Neural progenitor cell (in vitro differentiated cells): ENCODE measurements at regions not wholly inside any gene's neighbourhood (a gene's known extent, or its start where the extent isn't known, plus 50 kb on each side); places are given as distances from the start of the nearest gene placed in this dataset.
A peak's percentile ranks its signal among the peaks of the same experiment; 100 is the strongest.

Experiments
- DNase-seq: peaks from one replicate; pipeline ENCODE4 v3.0.0-alpha.2; 2016; ENCODE audit warnings: low spot score
- H2AFZ ChIP-seq: fragments of 200-600 bp; sonication (generic); replicated peaks from 2 replicates; pipeline ENCODE4 v1.6.1; 2016; ENCODE audit warnings: antibody characterized with exemption
- H3F3A ChIP-seq: fragments of 200-600 bp; sonication (generic); 2 replicates; pipeline ENCODE4 v1.6.1; 2016; ENCODE audit warnings: antibody characterized with exemption, low read depth
- H3K27ac ChIP-seq: fragments of 200-600 bp; sonication (generic); 2 replicates; pipeline ENCODE4 v1.5.1; 2016; ENCODE audit warnings: mild to moderate bottlenecking
- H3K27me3 ChIP-seq: fragments of 200-600 bp; sonication (generic); 2 replicates; pipeline ENCODE4 v1.6.1; 2016; ENCODE audit warnings: mild to moderate bottlenecking, moderate library complexity
- H3K36me3 ChIP-seq: fragments of 200-600 bp; sonication (generic); 2 replicates; pipeline ENCODE4 v1.5.1; 2016
- H3K4me1 ChIP-seq: fragments of 200-600 bp; sonication (generic); 2 replicates; pipeline ENCODE4 v1.6.1; 2016; ENCODE audit warnings: mixed run types
- H3K4me2 ChIP-seq: fragments of 200-600 bp; sonication (generic); 2 replicates; pipeline ENCODE4 v1.6.1; 2016
- H3K4me3 ChIP-seq: fragments of 200-600 bp; sonication (generic); 2 replicates; pipeline ENCODE4 v1.5.1; 2016
- H3K79me2 ChIP-seq: fragments of 200-600 bp; sonication (generic); 2 replicates; pipeline ENCODE4 v1.6.1; 2016; ENCODE audit warnings: low read depth
- H3K9ac ChIP-seq: fragments of 200-600 bp; sonication (generic); 2 replicates; pipeline ENCODE4 v1.6.1; 2016
- H3K9me3 ChIP-seq: fragments of 200-600 bp; sonication (generic); 2 replicates; pipeline ENCODE4 v1.5.1; 2016; ENCODE audit warnings: low read depth
- H4K20me1 ChIP-seq: fragments of 200-600 bp; sonication (generic); 2 replicates; pipeline ENCODE4 v1.6.1; 2016; ENCODE audit warnings: low read depth
- H3K27ac Mint-ChIP-seq: 3 replicates; pipeline ENCODE4 v1.8.0; 2021; ENCODE audit warnings: mixed read lengths
- H3K27me3 Mint-ChIP-seq: 2 replicates; pipeline ENCODE4 v1.8.0; 2022; ENCODE audit warnings: low read depth, mild to moderate bottlenecking, inconsistent platforms, moderate library complexity, mixed read lengths; ENCODE audit not compliant: insufficient read depth
- H3K36me3 Mint-ChIP-seq: 3 replicates; pipeline ENCODE4 v1.8.0; 2021; ENCODE audit warnings: mixed read lengths
- H3K4me1 Mint-ChIP-seq: 3 replicates; pipeline ENCODE4 v1.8.0; 2021; ENCODE audit warnings: mixed read lengths
- H3K4me3 Mint-ChIP-seq: 3 replicates; pipeline ENCODE4 v1.8.0; 2021; ENCODE audit warnings: mild to moderate bottlenecking, moderate library complexity, mixed read lengths
- H3K9me3 Mint-ChIP-seq: 3 replicates; pipeline ENCODE4 v1.8.0; 2020; ENCODE audit warnings: mixed read lengths
- CTCF ChIP-seq: fragments of 200-600 bp; sonication (generic); IDR thresholded peaks from 2 replicates; pipeline ENCODE4 v1.5.1; 2017; ENCODE audit warnings: antibody characterized with exemption, mild to moderate bottlenecking
- EZH2 ChIP-seq: fragments of 200-600 bp; sonication (generic); IDR thresholded peaks from 2 replicates; pipeline ENCODE4 v1.6.1; 2017; ENCODE audit warnings: antibody characterized with exemption, mild to moderate bottlenecking, moderate library complexity
- EZH2phosphoT487 ChIP-seq: fragments of 200-600 bp; sonication (generic); IDR thresholded peaks from 2 replicates; pipeline ENCODE4 v1.6.1; 2017; ENCODE audit warnings: antibody characterized with exemption

DNA sequence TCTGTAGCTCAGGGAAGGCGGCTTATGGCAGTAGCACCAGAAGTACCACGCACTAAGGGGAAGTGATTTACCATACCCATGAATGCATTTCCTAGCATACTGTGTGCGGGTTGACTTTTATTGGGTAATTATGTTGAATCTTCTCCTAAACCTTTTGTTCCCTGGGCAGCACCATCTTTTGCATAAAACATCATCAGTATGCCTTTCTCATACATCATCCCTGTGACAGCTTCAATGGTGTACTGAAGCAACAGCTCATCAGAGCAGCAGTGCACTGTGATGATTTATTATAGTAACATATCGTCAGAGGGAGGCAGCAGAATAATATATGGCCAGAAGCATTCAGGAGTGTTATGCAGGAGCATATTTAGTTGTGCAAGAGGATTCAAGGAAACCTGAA is 204.9 kb downstream of the CDH7 start:
- TF ChIP-seq EZH2: no peak
- no peak for TF ChIP-seq EZH2phosphoT487
- DNase-seq: no peak
- no peak overlapping the region for H3K27ac ChIP-seq
- no peak overlapping the region for H2AFZ ChIP-seq
- no peaks in the 10 kb centered on the region for H3K36me3 ChIP-seq
- H3K4me1 ChIP-seq: no peaks in the 10 kb centered on the region
- H3K9me3 ChIP-seq: no peaks in the 10 kb centered on the region
- H3K4me3 ChIP-seq: no peak overlapping the region
- no peaks in the 10 kb centered on the region for H3K27me3 ChIP-seq
- no peaks in the 10 kb centered on the region for H3K79me2 ChIP-seq
- Mint-ChIP-seq H3K36me3 (no peaks in the 10 kb centered on the region), H3K9me3 (no peaks in the 10 kb centered on the region), H3K27ac (no peak overlapping the region), H3K27me3 (no peaks in the 10 kb centered on the region), H3K4me1 (no peaks in the 10 kb centered on the region), H3K4me3 (no peak overlapping the region)
- no peak overlapping the region for H3K4me2 ChIP-seq
- no peaks in the 10 kb centered on the region for H4K20me1 ChIP-seq
- H3K9ac ChIP-seq: no peak overlapping the region
- no peaks in the 10 kb centered on the region for H3F3A ChIP-seq

GRCh38 chr18:65954372-65954771 is 203.6 kb downstream of the CDH7 start:
- DNase-seq: no peak
- TF ChIP-seq EZH2phosphoT487 (no peak), EZH2 (no peak), CTCF (no peak)

GRCh38 chr18:65946777-65947176 is 196.0 kb downstream of the CDH7 start:
- Mint-ChIP-seq H3K27me3 (no peaks in the 10 kb centered on the region), H3K36me3 (no peaks in the 10 kb centered on the region), H3K9me3 (no peaks in the 10 kb centered on the region), H3K4me3 (no peak overlapping the region), H3K27ac (no peak overlapping the region), H3K4me1 (peaks cover 3% of the 10 kb centered on the region)
- no peak overlapping the region for H3K4me2 ChIP-seq
- H3K4me1 ChIP-seq: no peaks in the 10 kb centered on the region
- no peak overlapping the region for H2AFZ ChIP-seq
- H3K27ac ChIP-seq: no peak overlapping the region
- H3K79me2 ChIP-seq: no peaks in the 10 kb centered on the region
- H3K4me3 ChIP-seq: no peak overlapping the region
- H3K27me3 ChIP-seq: no peaks in the 10 kb centered on the region
- H4K20me1 ChIP-seq: no peaks in the 10 kb centered on the region
- no peaks in the 10 kb centered on the region for H3K9me3 ChIP-seq
- H3K36me3 ChIP-seq: no peaks in the 10 kb centered on the region
- no peak for TF ChIP-seq CTCF
- no peak for TF ChIP-seq EZH2phosphoT487
- TF ChIP-seq EZH2: no peak
- no peak overlapping the region for H3K9ac ChIP-seq
- no peak for DNase-seq
- no peaks in the 10 kb centered on the region for H3F3A ChIP-seq

More at GRCh38 chr18:65954372-65954771, 203.6 kb downstream of the CDH7 start:
- H3K9me3 Mint-ChIP-seq: no peaks in the 10 kb centered on the region
- no peaks in the 10 kb centered on the region for H3K4me1 Mint-ChIP-seq
- H3K27me3 Mint-ChIP-seq: no peaks in the 10 kb centered on the region
- Histone ChIP-seq H3K27me3 (no peaks in the 10 kb centered on the region), H3K9me3 (no peaks in the 10 kb centered on the region), H3K4me1 (no peaks in the 10 kb centered on the region), H3K4me2 (no peak overlapping the region), H3K9ac (no peak overlapping the region), H2AFZ (no peak overlapping the region), H3K79me2 (no peaks in the 10 kb centered on the region), H3K4me3 (no peak overlapping the region), H3F3A (no peaks in the 10 kb centered on the region), H3K27ac (no peak overlapping the region), H3K36me3 (no peaks in the 10 kb centered on the region), H4K20me1 (no peaks in the 10 kb centered on the region)
- H3K4me3 Mint-ChIP-seq: no peak overlapping the region
- no peak overlapping the region for H3K27ac Mint-ChIP-seq
- H3K36me3 Mint-ChIP-seq: no peaks in the 10 kb centered on the region

- Histone ChIP-seq H3K4me3 (no peak overlapping the region), H3K27me3 (no peaks in the 10 kb centered on the region), H3K27ac (no peak overlapping the region), H3K4me2 (no peak overlapping the region), H3K9ac (no peak overlapping the region), H3K9me3 (no peaks in the 10 kb centered on the region), H3K4me1 (no peaks in the 10 kb centered on the region), H4K20me1 (no peaks in the 10 kb centered on the region), H2AFZ (peak overlapping the region; percentile 17), H3F3A (peaks cover 3% of the 10 kb centered on the region), H3K79me2 (no peaks in the 10 kb centered on the region), H3K36me3 (no peaks in the 10 kb centered on the region)
- TF ChIP-seq CTCF: no peak
- TF ChIP-seq EZH2: no peak
- no peak for TF ChIP-seq EZH2phosphoT487
- H3K4me3 Mint-ChIP-seq: no peak overlapping the region
- no peaks in the 10 kb centered on the region for H3K9me3 Mint-ChIP-seq
- peaks cover 4% of the 10 kb centered on the region for H3K4me1 Mint-ChIP-seq
- no peaks in the 10 kb centered on the region for H3K27me3 Mint-ChIP-seq
- no peak for DNase-seq
- H3K27ac Mint-ChIP-seq: no peak overlapping the region
- no peaks in the 10 kb centered on the region for H3K36me3 Mint-ChIP-seq
Observed at GRCh38 chr18:65943268-65943667, 192.5 kb downstream of the CDH7 start.
